HG03139 (cell line): ENCODE measurements at regions not wholly inside any gene's neighbourhood (a gene's known extent, or its start where the extent isn't known, plus 50 kb on each side); places are given as distances from the start of the nearest gene placed in this dataset.
"Not testable (repeated sequence)": the region's sequence is repeated elsewhere in the genome, so short reads cannot be mapped to it uniquely, and the experiment has no call there.

Experiments used
- ATAC-seq: cut with Tn5 transposase; IDR thresholded peaks from one replicate; pipeline ENCODE4 v1.9.1; 2021; ENCODE audit not compliant: unreplicated experiment

GRCh38 chr3:105108823-105109222 lies 257.9 kb upstream of the ALCAM start:
- ATAC-seq, result no peak

DNA sequence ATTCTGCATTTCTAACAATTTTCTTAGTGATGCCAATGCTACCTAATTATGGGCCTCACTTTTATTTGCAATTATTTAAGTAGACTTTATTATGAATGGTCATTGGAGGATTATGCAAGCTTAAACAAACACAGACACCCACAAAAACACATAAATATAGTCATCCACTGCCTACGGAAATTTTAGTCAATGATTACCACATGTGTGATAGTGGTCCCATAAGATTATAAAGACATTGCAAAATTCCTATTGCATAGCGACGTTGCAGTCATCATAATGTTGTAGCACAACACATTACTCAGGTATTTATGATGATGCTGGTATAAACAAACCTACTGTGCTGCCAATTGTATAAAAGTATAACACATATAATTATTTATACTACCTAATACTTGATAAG lies 247.8 kb upstream of the ALCAM start:
- ATAC-seq, result no peak

DNA sequence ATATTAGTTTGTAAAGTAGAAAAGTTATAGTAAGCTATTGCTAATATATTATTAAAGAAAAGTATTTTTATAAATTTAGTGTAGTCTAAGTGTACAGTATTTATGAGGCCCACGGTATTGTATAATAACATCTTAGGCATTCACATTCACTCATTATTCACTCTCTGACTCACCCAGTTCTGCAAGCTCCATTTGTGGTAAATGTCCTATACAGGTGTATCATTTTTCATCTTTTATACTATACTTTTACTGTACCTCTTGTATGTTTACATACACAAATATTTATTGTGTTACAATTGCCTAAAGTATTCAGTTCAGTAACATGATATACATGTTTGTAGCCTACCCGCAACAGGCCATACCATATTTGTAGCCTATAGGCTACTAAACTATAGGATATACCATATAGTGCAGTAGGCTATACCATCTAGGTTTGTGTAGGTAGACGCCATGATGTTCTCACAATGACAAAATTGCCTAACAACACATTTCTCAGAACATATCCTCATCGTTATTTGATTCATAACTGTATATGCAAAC lies 246.8 kb upstream of the ALCAM start:
- ATAC-seq, result no peak

DNA sequence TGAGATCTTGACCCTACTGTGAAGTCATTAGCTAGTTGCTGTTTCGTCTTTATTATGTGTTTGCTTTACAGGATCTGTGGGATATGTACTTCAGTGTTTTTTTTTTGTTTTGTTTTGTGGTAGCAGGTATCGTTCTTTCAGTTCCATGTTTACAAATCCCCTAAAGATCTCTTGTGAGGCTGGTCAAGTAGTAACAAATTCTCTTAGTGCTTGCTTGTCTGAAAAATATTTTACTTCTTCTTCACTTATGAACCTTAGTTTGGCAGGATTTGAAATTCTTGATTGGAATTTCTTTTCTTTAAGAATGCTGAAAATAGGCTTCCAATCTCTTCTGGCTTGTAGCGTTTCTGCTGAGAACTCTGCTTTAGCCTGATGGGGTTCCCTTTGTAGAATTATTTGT lies 235.8 kb upstream of the ALCAM start:
- ATAC-seq, result no peak

DNA sequence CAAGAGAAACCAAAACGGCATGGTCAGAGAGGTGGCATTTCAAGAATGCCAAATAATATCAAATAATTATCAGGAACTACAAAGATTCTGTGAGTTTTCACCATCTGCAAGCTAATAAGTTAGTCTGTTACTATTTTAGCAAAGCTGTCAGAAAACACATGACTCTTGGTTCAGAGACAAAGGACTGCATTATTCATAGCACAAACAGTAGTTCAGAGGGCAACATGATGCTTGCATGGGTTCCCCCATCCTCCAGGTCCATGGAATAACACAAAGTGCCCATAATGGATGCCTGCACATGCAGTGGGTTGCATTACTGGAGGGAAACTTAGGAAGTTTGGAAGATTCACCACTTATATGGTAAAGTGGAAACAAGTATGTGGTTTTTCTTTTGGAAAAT lies 228.8 kb upstream of the ALCAM start:
- ATAC-seq, result no peak

GRCh38 chr3:105139881-105140560 lies 226.7 kb upstream of the ALCAM start:
- ATAC-seq, result no peak

- no peak for ATAC-seq
Observed at GRCh38 chr3:105140899-105141367, 225.8 kb upstream of the ALCAM start.

GRCh38 chr3:105144837-105145236 lies 221.9 kb upstream of the ALCAM start:
- ATAC-seq, result no peak

DNA sequence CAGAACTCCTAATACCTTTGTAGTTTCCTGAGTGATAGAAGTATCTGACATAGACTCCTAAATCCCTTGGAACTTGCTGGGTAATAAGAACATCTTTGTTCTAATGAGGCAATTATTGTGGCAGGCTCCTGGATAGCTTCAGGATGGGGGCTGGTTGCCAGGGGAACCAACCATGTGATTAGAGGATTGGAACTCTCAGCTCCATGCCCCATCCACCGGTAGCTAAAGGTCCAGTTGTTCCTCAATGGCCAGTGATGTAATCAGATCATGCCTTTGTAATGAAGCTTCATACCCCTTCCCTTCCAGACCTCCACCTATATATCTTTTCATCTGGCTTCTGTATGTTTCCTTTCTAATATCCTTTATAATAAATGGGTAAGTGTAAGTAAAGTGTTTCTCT lies 221.2 kb upstream of the ALCAM start:
- no peak for ATAC-seq

- ATAC-seq, result not testable (repeated sequence)
Observed at GRCh38 chr3:105149197-105149596, 217.5 kb upstream of the ALCAM start.

DNA sequence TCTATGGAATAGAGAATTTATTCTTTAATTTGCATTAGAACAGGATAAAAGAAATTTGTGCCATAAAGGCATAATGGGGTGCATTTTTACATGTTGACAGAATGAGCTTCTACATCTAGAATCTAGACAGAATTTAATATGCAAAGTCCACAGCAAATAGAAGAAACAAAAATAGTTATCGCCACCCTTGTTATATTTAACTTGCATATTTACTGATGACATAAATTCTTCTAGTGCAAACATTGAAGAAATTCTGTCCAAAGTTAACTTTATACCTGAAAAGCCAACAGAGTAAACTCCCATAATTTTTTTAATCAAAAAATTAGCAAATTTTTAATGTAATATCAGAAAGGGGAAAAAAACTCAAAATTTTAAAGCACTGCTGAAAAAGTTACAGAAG lies 213.7 kb upstream of the ALCAM start:
- no peak for ATAC-seq

GRCh38 chr3:105154692-105155091 lies 212.0 kb upstream of the ALCAM start:
- no peak for ATAC-seq

GRCh38 chr3:105157067-105157765 lies 209.5 kb upstream of the ALCAM start:
- no peak for ATAC-seq

GRCh38 chr3:105157766-105158085 lies 209.0 kb upstream of the ALCAM start:
- ATAC-seq, result no peak

DNA sequence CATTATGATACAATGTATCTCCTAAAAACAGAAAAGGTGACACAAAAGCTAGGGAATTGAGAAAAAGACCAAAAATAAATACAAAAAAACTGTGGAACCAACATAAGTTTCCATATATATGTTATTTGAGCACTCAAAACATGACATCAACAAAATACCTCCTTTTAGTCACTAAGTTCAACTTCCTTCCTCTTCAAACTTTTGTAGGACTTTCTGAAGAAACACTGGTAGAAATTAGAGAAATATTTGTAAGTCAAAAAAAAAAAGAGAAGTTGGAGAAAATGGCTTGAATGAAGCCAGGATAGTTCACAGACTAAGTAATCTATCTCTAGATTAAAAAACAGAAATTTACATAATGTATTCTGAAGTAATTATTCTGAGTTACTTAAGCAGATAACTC lies 208.4 kb upstream of the ALCAM start:
- no peak for ATAC-seq

DNA sequence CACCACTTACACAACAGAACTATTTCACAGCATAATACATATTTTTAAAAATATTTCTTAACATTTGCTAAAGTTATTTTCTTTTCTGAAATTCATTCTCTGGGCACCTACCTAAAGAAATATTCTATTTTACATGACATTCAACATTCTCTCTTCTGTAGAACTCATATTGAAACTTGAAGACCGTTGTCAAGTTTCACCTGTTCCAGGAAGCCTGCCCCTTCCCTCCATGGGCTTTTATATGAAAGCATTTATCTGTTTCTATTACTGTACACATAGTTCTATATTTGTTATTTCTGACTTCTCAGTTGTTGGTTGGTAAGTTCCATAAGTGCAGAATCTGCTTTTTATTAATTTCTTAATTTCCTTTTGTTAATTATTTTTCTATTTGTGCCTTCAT lies 204.3 kb upstream of the ALCAM start:
- no peak for ATAC-seq

DNA sequence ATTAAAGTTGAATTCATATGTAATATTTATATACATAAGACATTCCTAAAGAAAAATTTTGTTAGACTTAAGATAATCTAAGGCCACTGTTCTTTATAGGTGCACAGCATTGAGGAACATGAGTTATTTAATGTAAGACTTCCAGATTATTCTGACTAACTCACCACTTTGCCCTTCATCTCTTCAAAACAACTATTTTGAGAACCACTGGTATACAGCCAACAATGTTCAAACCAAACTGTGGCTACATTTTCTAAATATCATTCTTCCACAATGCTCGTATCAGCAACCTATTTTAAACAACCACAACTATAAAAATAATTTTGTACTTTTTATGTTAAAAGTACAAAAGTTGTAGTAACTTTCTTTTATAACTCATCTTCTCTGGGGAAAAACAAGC lies 199.8 kb upstream of the ALCAM start:
- ATAC-seq, result no peak

DNA sequence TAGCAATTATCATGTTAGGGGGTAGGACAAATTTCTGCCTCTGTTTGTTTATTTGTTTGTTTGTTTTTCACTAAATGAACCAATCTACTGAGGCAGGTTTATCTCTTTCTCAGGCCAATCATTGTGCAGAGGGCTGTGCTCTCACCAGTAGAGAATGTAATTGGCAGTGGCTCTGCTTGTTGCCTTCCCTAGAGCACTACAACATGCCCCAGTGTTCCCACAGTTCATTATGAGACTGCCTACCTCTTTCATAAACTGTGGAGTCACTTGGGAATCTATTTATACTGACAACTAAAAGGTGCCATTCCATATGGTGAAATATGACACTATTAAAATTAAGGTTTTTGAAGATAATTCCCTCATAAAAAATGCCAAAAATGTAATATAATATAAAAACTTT lies 196.3 kb upstream of the ALCAM start:
- ATAC-seq, result no peak

- ATAC-seq, result no peak
Observed at GRCh38 chr3:105174017-105174615, 192.6 kb upstream of the ALCAM start.

- no peak for ATAC-seq
Observed at GRCh38 chr3:105177576-105177975, 189.1 kb upstream of the ALCAM start.

DNA sequence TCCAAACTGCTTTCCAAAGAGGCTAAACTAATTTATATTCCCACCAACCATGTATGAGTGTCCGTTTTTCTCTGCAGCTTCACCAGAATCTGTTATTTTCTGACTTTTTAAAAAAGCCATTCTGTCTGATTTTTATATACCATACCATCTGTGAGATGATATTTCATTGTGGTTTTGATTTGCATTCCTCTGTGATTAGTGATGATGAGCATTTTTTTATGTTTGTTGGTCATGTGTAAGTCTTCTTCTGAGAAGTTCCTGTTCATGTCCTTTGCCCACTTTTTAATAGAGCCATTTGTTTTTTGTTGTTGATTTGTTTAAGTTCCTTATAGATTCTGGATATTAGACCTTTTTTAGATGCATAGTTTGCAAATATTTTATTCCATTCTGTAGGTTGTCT lies 179.4 kb upstream of the ALCAM start:
- ATAC-seq, result no peak

- ATAC-seq, result no peak
Observed at GRCh38 chr3:105195260-105195659, 171.4 kb upstream of the ALCAM start.
